ENCODE measurements at regions not wholly inside any gene's neighbourhood (a gene's known extent, or its start where the extent isn't known, plus 50 kb on each side); places are given as distances from the start of the nearest gene placed in this dataset.

DNA sequence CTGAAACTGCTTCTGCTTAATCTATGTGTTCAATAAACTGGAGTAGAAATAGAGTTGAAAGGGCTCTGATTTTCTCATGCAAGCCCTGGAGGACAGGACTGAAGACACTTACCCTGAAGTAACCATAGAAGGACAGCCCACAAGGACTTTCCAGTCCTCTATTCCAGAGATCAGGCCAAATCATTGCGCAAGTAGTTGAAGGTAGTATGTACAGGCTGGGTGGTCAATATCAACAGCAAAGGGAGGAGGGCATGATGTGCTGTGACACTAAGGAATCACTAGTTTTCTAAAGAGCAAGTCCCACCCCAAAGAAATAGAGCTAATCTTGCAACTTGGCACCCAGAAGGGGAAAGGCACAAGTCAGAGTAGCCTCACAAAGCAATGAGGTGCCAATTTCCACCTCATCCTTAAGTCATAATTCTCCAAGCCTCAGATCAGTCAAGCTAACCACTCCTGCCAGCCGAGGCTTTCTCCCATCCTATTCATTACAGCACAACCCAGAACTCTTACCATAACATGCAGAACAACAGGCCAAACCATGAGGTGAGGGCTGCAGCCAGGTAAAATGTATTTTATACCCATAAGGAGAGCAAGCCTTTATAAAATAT is 533.5 kb downstream of the TNS1 start:
- DNase-seq, result no peak

GRCh38 chr2:217468042-217468830 is 534.6 kb downstream of the TNS1 start:
- DNase-seq, result no peak

DNA sequence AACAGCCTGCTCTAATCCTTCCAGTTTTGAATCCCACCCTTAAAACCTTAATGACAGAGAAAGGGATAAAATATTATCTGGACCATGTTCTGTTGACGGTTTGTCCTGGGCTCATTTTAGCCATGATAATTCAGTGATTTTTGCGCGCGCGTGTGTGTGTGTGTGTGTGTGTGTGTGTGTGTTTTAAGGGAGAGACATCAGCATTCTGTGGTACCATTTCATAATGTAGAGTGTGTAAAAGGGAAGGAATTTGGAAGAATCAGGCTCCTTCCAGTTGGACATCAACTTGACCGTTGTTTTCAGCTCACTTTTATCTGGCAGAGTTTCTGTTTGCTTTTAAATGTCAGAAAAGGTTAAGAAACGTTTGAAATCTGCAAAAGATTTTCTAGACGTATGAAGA is 535.5 kb downstream of the TNS1 start:
- DNase-seq, result no peak

DNA sequence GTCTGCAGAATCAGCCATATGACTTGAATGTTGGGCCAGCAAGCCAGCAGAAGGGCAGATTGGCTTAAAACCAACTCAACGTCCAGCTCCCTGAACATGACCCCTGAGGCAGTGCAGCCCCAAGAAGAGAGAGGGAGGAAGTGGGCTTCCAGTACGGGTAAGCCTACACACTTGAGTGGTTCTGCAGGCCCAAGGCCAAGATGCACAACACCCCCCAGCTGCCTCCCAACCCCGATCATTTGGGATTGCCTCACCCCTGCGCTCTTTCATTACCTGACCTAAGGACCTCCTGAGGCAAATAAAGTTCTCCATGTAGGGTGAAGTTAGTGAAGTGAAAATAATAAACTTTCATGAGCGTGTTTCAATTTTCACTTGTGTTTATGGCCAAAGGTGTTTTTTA is 536.0 kb downstream of the TNS1 start:
- no peak for DNase-seq

DNA sequence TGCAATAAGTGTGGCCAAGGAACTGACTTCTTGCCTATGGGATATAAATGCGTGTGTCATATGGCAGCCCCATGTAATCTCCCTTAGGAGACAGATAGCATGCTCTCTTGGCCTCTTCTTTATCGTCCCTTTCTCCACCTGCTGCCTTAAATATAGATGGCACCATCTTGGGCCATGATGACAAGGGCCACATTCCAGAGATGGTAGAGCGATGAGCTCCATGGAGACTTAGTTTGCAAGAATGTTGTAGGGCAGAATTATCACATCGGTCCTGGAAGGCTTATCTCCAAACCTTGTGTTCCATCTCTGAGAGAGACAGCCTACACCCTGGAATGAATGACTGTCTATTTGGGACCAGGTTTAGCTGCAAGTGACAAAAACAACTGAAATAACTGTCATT is 536.7 kb downstream of the TNS1 start:
- no peak for DNase-seq

DNA sequence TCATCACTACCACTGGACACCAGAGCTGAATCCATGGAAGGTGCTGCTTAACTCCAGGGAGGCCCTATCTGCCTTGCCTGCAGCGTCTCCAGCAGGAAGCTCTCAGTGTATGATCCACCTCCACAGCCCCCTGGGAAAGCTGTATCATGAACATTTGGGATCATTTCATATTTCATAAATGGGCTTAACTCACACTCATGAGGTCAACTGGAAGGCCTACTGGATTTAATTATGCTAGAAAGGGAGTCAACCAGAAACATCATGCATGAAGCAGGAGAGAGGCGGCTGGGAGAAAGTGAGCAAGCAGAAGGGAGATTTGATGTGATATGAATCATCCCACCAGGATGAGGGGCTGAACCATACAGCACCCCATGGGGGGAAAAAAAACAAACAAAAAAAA is 537.7 kb downstream of the TNS1 start:
- no peak for DNase-seq

DNA sequence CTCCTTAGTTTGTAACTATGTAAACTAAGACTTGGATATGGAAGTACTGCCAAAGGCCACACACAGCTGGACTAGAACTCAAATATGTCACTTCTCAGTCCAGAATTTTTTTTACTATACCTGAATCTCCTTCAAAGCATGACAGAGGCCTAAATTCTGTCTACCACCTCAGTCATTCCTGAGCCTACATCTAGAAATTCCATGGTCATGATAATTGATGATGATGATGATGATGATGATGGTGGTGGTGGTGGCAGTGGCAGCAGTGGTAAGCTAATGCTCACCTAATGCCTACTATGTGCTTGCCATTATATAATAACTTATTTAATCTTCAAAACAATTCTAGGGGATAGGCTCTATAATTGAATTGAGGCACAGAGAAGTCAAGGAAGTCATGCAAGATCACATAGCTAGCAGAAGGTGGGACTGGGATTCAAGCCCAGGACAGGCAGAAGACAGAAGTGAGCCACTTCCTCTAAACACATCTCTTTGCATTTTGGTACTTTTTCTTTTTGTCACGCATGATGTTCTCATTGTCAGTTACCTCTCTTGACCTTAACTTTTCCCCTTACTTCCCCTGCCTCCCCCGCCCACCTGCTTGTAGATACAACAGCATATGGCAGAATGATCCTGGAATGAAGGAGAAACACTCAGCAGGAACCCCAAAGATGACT is 539.3 kb downstream of the TNS1 start:
- DNase-seq, result no peak

DNA sequence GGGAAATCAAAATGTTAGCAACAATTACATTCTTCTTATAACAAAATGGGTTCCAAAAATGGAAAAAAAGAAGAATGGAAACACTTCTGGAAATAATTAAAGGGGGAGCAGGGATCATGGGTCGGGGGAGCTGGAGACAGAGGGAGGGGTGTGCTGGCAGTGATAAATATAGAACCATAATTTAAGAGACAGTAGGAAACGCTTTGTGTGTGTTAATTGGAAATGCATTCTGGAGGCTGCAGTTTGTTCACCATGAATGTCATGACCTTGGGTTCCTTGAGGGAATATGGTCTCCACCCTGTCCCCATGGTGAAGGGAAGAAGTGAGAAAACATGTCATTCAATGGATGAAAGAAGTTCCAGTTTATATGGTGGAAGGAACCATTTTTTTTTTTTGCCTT is 540.7 kb downstream of the TNS1 start:
- DNase-seq, result no peak

- DNase-seq, result no peak
Observed at GRCh38 chr2:217461674-217462073, 541.1 kb downstream of the TNS1 start.

DNA sequence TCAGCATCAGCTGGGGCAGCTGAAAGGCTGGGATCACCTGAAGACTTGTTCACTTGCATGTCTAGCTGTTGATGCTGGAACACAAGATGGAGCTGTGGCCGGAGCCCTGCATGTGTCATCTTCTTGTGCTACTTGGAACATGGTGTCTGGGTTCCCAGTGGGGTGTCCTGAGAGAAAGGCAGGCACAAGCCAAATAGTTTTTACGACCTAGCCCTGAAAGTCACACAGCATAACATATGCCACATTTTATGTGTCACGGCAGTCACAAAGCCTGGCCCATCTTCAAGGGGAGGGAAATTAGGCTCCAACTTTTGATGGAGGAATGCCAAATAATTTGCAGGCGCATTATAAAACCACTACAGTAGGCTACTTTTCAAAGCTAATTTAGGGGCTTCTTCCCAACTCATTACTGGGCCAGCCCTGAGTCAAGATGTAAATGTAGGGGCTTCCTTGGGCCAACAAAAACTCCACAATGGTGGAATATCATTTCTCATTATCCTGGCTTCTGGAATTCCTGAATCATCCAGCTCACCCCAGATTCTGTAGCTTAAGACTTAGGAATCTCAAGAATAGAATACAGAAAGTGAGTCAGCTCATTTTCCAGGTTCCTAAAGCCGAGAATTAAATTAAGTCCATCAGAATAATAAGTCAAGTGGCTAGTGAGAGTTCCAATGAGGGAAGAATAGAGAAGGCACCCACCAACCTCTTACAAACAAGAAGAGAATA is 543.0 kb downstream of the TNS1 start:
- DNase-seq, result no peak

- DNase-seq, result no peak
Observed at GRCh38 chr2:217459016-217459415, 543.8 kb downstream of the TNS1 start.

DNA sequence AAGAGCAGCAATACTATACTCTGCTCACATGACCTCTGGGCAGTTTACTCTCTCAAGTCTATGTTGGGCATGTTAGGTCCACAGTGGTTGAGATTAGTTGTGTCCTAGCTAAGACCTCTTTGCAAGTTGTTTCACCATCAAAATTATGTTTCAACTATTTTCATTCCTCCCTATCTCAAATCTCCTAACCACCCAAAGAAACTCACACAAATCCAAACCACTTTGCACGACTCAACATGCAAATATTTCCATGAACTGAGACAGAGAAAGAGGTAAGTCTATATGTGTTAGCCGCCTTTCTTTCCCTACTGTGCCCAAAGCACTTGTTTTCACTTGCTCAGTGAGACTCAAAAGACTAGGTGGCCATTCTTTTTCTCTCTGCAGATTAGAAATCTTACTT is 546.8 kb downstream of the TNS1 start:
- DNase-seq, result no peak

DNA sequence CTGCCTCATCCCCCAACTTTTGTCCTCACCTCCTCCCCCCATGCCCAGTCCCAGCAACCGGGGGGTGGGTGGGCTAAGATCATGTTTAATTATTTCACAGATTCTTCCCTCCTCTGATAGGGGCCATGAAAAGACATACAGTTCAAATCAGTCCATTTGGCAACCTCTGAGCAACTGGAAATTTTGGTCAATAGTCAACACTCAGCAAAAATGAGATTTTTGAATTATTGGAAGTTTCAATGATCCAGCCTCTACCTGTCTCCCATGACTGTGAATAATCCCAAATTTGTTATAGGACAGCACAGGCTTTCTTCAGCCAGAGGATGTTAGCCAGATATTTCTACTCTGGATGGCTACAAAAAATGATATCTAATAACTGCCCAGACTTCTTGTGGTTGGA is 549.9 kb downstream of the TNS1 start:
- DNase-seq, result no peak

DNA sequence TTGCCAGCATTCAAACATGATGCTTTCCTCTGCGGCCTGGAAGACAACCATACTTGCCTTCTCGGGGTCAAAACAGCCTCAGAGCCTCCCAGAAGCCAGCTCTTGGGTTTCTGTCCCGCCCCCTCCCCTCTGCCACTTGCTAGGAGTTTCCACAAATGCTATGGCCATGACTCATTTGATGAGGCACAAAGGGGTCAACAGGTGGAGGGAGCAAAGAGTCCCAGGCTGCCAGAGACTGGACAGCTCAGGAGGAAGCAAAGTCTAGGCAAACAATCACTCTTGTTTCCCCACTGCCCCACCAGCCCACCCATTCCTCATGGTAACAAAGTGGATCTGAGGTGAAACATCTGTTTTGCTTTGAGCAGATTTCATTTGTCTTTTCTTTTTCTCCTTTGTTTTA is 551.1 kb downstream of the TNS1 start:
- no peak for DNase-seq

- DNase-seq, result no peak
Observed at GRCh38 chr2:217449444-217449843, 553.4 kb downstream of the TNS1 start.

GRCh38 chr2:217448860-217449259 is 553.9 kb downstream of the TNS1 start:
- DNase-seq, result no peak

DNA sequence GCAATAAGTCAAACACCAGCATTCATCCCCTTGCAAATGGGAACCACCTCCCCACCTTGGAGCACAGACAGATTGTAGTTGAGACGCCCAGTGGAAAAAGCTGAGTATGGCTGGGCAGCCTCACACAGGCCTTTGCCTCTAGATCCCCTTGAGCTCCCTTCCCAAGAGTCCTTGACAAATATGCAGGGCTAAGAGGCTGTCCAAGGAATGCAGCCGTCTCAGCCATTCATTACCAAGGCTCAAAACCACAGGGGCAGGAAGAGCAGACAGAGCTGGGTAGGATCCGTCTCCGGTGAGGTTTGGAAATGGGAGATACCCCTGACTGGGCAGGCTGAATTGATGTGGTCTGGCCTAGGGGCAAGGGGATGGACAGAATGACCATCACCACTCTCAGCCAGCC is 557.1 kb downstream of the TNS1 start:
- DNase-seq, result peak; percentile 18

GRCh38 chr2:217444932-217445331 is 557.9 kb downstream of the TNS1 start:
- DNase-seq, result no peak

DNA sequence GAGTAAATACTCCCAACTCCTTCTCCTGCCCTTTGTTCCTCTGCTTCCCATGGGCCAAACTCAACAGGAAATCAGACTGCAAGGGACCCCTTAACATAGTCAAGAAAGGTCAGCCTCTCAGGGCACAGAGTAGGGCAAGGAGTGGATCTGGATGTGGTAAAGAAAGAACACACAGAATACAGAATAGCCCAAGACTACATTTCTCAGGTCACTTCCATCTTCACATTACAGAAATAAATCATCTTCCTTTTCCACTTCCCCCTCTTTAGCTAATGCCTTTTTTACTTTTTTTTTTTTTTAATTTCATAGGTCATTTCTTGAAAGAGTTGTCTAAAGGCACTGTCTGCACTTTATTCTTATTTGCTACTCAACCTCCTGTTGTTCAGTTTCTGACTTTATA is 558.3 kb downstream of the TNS1 start:
- DNase-seq, result no peak

- no peak for DNase-seq
Observed at GRCh38 chr2:217443601-217444000, 559.2 kb downstream of the TNS1 start.

DNA sequence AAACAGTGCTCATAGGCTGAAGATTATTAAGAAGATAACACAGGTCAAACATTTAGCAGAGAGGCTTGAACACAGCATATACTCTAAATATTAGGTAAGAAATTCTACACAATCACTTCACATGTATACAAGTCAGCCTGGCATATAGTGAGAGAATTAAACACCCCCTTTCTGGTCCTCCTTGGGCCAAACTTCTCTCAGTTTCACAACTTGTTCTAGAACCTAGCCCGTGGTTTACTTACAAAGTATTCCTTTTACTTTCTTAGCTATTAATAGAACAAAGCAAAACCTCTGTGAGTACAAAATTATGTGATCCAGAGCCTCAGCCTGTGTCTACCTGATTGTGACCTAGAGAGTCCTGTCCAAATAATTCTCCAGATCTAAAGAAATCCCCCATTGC is 562.8 kb downstream of the TNS1 start:
- DNase-seq, result no peak

- no peak for DNase-seq
Observed at GRCh38 chr2:217438821-217439220, 564.0 kb downstream of the TNS1 start.

GRCh38 chr2:217438136-217438535 is 564.7 kb downstream of the TNS1 start:
- DNase-seq, result no peak

Measured in DMS79 treated with DMSO at 0.1 percent for 48 hours (cell line).